ENCODE measurements at regions not wholly inside any gene's neighbourhood (a gene's known extent, or its start where the extent isn't known, plus 50 kb on each side); places are given as distances from the start of the nearest gene placed in this dataset.

DNA sequence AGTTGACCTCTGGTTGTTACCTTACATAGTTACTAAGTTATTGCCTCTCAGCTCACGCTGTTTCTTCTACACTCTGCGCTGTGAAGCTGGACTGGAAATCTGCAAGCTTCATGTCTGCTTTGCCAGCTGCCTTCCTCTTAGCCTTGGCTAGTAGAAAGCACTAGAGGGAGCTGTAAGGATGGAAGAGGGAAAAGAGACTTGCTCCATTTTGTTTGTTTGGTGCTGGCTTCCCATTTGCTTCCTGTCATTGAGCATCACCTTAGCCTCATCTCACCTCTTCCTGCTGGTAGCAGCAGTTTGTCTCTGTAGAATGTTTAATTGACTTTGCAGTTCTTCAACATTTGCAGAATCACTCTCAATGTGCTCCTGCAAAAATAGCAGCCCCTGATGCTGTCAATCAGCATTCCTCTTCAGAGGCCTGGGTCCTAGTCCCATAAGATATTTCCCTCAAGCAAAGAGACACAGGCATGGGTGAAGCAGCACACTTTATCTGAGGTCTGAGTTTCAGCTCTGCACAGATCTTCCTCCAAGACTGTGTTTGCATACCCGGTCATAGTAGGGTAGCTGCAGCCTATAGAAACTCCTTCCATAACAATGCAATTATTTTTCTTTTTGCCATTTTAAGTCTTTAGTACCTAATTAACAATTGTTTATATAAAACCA, 302.2 kb upstream of the EPHA7 start:
- peak in 1 of 2 experiments; percentile 2 for DNase-seq
- intact Hi-C loops (cut with micrococcal nuclease; ENCODE audit: unreplicated experiment): no loop called here

DNA sequence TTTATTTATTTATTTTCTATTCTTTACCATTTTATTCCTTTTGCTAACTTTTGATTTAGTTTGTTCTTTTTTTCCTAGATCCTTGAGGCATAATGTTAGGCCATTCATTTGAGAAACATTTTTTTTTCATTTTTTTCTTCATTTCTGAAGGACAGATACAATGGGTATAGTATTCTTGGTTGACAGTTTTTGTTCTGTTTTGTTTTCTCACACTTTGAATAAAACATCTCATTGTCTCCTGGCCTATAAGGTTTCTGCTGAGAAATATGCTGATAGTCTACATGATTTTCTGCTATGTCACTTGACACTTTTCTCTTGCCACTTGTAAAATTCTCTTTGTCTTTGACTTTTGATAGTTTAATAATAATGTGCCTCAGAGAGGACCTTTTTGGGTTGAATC, 294.6 kb upstream of the EPHA7 start:
- Histone ChIP-seq H3K4me1 (replicated peaks; ENCODE audit: insufficient read depth) (no peaks in the 10 kb centered on the region), H4K20me1 (ENCODE audit: insufficient read depth) (no peaks in the 10 kb centered on the region), H3K27me3 (ENCODE audit: insufficient read depth, low read depth) (no peaks in the 10 kb centered on the region), H3K9me3 (ENCODE audit: insufficient read depth, low read depth) (no peaks in the 10 kb centered on the region), H2AFZ (no peak overlapping the region), H3K9me2 (ENCODE audit: insufficient read depth) (no peaks in the 10 kb centered on the region), H3K4me2 (no peak overlapping the region), H3F3A (ENCODE audit: insufficient read depth, low read depth) (no peaks in the 10 kb centered on the region), H3K27ac (no peak overlapping the region), H3K4me3 (no peak overlapping the region), H3K36me3 (ENCODE audit: low read depth) (no peaks in the 10 kb centered on the region), H3K79me2 (ENCODE audit: low read depth) (no peaks in the 10 kb centered on the region)
- no TSS peak for BruUV-seq (replicated peaks)
- intact Hi-C loops (cut with micrococcal nuclease; ENCODE audit: unreplicated experiment): no loop called here
- TF ChIP-seq EZH2 (IDR thresholded peaks at IDR 0.05; ENCODE audit: low read depth): no peak
- TF ChIP-seq, protein P1, sequence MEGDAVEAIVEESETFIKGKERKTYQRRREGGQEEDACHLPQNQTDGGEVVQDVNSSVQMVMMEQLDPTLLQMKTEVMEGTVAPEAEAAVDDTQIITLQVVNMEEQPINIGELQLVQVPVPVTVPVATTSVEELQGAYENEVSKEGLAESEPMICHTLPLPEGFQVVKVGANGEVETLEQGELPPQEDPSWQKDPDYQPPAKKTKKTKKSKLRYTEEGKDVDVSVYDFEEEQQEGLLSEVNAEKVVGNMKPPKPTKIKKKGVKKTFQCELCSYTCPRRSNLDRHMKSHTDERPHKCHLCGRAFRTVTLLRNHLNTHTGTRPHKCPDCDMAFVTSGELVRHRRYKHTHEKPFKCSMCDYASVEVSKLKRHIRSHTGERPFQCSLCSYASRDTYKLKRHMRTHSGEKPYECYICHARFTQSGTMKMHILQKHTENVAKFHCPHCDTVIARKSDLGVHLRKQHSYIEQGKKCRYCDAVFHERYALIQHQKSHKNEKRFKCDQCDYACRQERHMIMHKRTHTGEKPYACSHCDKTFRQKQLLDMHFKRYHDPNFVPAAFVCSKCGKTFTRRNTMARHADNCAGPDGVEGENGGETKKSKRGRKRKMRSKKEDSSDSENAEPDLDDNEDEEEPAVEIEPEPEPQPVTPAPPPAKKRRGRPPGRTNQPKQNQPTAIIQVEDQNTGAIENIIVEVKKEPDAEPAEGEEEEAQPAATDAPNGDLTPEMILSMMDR (conservative IDR thresholded peaks at IDR 0.05): no peak
- ChIA-PET POLR2A (ENCODE audit: unreplicated experiment) (no interaction called here), CTCF (no interaction called here)
- no peak for DNase-seq

More for the DNA sequence above, 302.2 kb upstream of the EPHA7 start:
- Histone ChIP-seq H3K27ac (no peak overlapping the region), H4K20me1 (ENCODE audit: insufficient read depth) (no peaks in the 10 kb centered on the region), H3K9me2 (ENCODE audit: insufficient read depth) (no peaks in the 10 kb centered on the region), H3K4me3 (no peak overlapping the region), H3K27me3 (ENCODE audit: insufficient read depth, low read depth) (no peaks in the 10 kb centered on the region), H3K9me3 (ENCODE audit: insufficient read depth, low read depth) (no peaks in the 10 kb centered on the region), H3F3A (ENCODE audit: insufficient read depth, low read depth) (no peaks in the 10 kb centered on the region), H2AFZ (no peak overlapping the region), H3K36me3 (ENCODE audit: low read depth) (no peaks in the 10 kb centered on the region), H3K4me1 (replicated peaks; ENCODE audit: insufficient read depth) (no peaks in the 10 kb centered on the region), H3K4me2 (no peak overlapping the region), H3K79me2 (ENCODE audit: low read depth) (no peaks in the 10 kb centered on the region)
- ChIA-PET CTCF (no interaction called here), POLR2A (ENCODE audit: unreplicated experiment) (no interaction called here)
- TF ChIP-seq, protein P1 (conservative IDR thresholded peaks at IDR 0.05): no peak
- no peak for TF ChIP-seq EZH2 (IDR thresholded peaks at IDR 0.05; ENCODE audit: low read depth)
- BruUV-seq (replicated peaks): no TSS peak

DNA sequence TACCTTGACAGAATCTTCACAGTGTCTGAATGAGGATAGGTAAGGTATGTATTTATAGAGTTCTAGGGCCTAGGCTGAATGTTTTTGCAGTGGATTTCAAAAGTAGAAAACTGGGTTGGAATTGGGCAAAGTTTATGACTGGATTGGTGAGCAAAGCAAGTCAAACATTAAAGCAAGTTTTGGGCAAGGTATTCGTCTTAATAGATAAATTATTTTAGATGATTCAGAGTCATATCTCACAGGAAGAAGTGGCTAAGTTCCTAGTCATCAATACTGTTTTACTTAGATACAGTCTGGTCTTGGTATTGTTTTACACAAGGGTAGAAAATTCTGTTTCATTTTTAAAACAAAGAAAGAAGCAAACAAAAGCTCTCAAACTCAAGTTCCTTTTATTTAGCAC, 284.1 kb upstream of the EPHA7 start:
- H3K4me1 ChIP-seq (replicated peaks; ENCODE audit: insufficient read depth): no peaks in the 10 kb centered on the region
- H2AFZ ChIP-seq: no peak overlapping the region
- no peaks in the 10 kb centered on the region for H3K36me3 ChIP-seq (ENCODE audit: low read depth)
- H3K4me3 ChIP-seq: no peak overlapping the region
- no TSS peak for BruUV-seq (replicated peaks)
- no peaks in the 10 kb centered on the region for H3K79me2 ChIP-seq (ENCODE audit: low read depth)
- TF ChIP-seq, protein P1 (conservative IDR thresholded peaks at IDR 0.05): no peak
- TF ChIP-seq EZH2 (IDR thresholded peaks at IDR 0.05; ENCODE audit: low read depth): no peak
- no peaks in the 10 kb centered on the region for H3F3A ChIP-seq (ENCODE audit: insufficient read depth, low read depth)
- DNase-seq: no peak
- POLR2A ChIA-PET (ENCODE audit: unreplicated experiment): no interaction called here
- H3K4me2 ChIP-seq: no peak overlapping the region
- no peaks in the 10 kb centered on the region for H4K20me1 ChIP-seq (ENCODE audit: insufficient read depth)
- H3K27me3 ChIP-seq (ENCODE audit: insufficient read depth, low read depth): no peaks in the 10 kb centered on the region
- intact Hi-C loops (cut with micrococcal nuclease; ENCODE audit: unreplicated experiment): no loop called here
- H3K27ac ChIP-seq: no peak overlapping the region
- no peaks in the 10 kb centered on the region for H3K9me3 ChIP-seq (ENCODE audit: insufficient read depth, low read depth)
- no peaks in the 10 kb centered on the region for H3K9me2 ChIP-seq (ENCODE audit: insufficient read depth)
- CTCF ChIA-PET: no interaction called here
